HepG2 (cell line): ENCODE measurements at regions not wholly inside any gene's neighbourhood (a gene's known extent, or its start where the extent isn't known, plus 50 kb on each side); places are given as distances from the start of the nearest gene placed in this dataset.

Experiments used
- ATAC-seq: fragments of 200-7000 bp; cut with Tn5 transposase; 3 replicates; pipeline ENCODE4 v1.9.1; 2020; ENCODE audit warnings: mild to moderate bottlenecking, moderate library complexity
- BruUV-seq: library from RNA; stranded (reverse); fragments of 400-500 nt; replicated peaks from 2 replicates; lab custom pipeline; 2021; lab: Mats Ljungman, UMichigan
- CTCF ChIA-PET: fragments of 300-600 bp; formaldehyde crosslinking; extraction: SDS; loops from one replicate; lab custom pipeline; 2021; ENCODE audit warnings: low total read pairs, inconsistent platforms, low intra/inter-chr PET ratio; lab: Yijun Ruan, JAX
- POLR2A ChIA-PET: fragments of 350-600 bp; sonication (Branson Sonifier 250); formaldehyde crosslinking; loops from one replicate; lab custom pipeline; 2020; ENCODE audit warnings: antibody characterized with exemption, inconsistent platforms; lab: Yijun Ruan, JAX
- DNase-seq: peaks from one replicate; pipeline ENCODE4 v3.0.0-alpha.2; 2015; ENCODE audit warnings: low spot score
- FAIRE-seq: peaks from 3 replicates; lab custom pipeline; 2011; peaks lifted over from hg19 to GRCh38; lab: Jason Lieb, UNC
- H2AFZ ChIP-seq: one replicate; pipeline ENCODE4 v1.6.1; 2011; ENCODE audit warnings: low read length, inconsistent platforms
- H3K27ac ChIP-seq: fragments of 300-600 bp; 3 replicates; pipeline ENCODE4 v1.8.0; 2011; ENCODE audit warnings: mixed run types, mild to moderate bottlenecking, mixed read lengths, low read length, inconsistent platforms; ENCODE audit not compliant: insufficient read depth; ENCODE audit errors: extremely low read length
- H3K27me3 ChIP-seq, 2 experiments: fragments of 200-600 bp in 1 of 2; 2 replicates in 1 of 2; 3 replicates in 1 of 2; pipeline versions ENCODE4 v1.6.0 to v1.8.0; 2011; ENCODE audit warnings: low read length in 2 of 2, mild to moderate bottlenecking in 2 of 2, moderate library complexity in 2 of 2, inconsistent platforms in 1 of 2; ENCODE audit not compliant: insufficient read depth in 2 of 2, control insufficient read depth in 1 of 2
- H3K36me3 ChIP-seq, 2 experiments: fragments of 200-600 bp in 1 of 2; replicated peaks in 1 of 2; 2 replicates in 1 of 2; 3 replicates in 1 of 2; pipeline versions ENCODE4 v1.5.1 to v1.8.0; 2011; ENCODE audit warnings: low read length in 2 of 2, inconsistent platforms in 1 of 2; ENCODE audit not compliant: insufficient read depth in 2 of 2, control insufficient read depth in 1 of 2
- H3K4me1 ChIP-seq: 2 replicates; pipeline ENCODE4 v1.5.1; 2012; ENCODE audit warnings: low read length, inconsistent platforms; ENCODE audit not compliant: insufficient read depth
- H3K4me2 ChIP-seq: 2 replicates; pipeline ENCODE4 v1.6.0; 2011; ENCODE audit warnings: low read depth, low read length, inconsistent platforms
- H3K4me3 ChIP-seq, 3 experiments: fragments of 200-600 bp in 1 of 3; sonication (generic), shearing (Covaris generic) in 1 of 3; replicated peaks in 1 of 3; 2 replicates each; pipeline ENCODE4 v1.5.1; 2011 to 2016; ENCODE audit warnings: low read length in 3 of 3, inconsistent platforms in 2 of 3, low read depth in 2 of 3, mild to moderate bottlenecking in 2 of 3, control low read depth in 1 of 3, mixed read lengths in 1 of 3; ENCODE audit not compliant: insufficient read depth in 1 of 3
- H3K79me2 ChIP-seq: one replicate; pipeline ENCODE4 v1.6.1; 2011; ENCODE audit warnings: low read length, inconsistent platforms; ENCODE audit not compliant: insufficient read depth
- H3K9ac ChIP-seq: 2 replicates; pipeline ENCODE4 v1.6.0; 2011; ENCODE audit warnings: mild to moderate bottlenecking, low read depth, low read length, inconsistent platforms; ENCODE audit not compliant: insufficient read depth
- H3K9me3 ChIP-seq: 2 replicates; pipeline ENCODE4 v1.5.1; 2012; ENCODE audit warnings: mild to moderate bottlenecking, low read length
- H4K20me1 ChIP-seq: 2 replicates; pipeline ENCODE4 v1.6.0; 2011; ENCODE audit warnings: inconsistent platforms, mild to moderate bottlenecking, low read length, moderate library complexity; ENCODE audit not compliant: insufficient read depth
- DMAP1 ChIP-seq: IDR thresholded peaks from 2 replicates; pipeline ENCODE4 v1.6.1; 2016
- ESRRA ChIP-seq: sonication (generic); formaldehyde crosslinking; IDR thresholded peaks from 2 replicates; pipeline ENCODE4 v1.5.1; 2020; ENCODE audit warnings: mild to moderate bottlenecking, low read depth, missing genetic modification reagents
- IRF1 ChIP-seq: sonication (generic); formaldehyde crosslinking; IDR thresholded peaks from 2 replicates; pipeline ENCODE4 v1.4.0; 2020; ENCODE audit warnings: low read depth, mild to moderate bottlenecking, missing genetic modification reagents
- NCOA2 ChIP-seq: sonication (generic); formaldehyde crosslinking; IDR thresholded peaks from 2 replicates; pipeline ENCODE4 v1.8.0; 2022; ENCODE audit warnings: inconsistent platforms
- ZFAT ChIP-seq: sonication (generic); formaldehyde crosslinking; conservative IDR thresholded peaks from 2 replicates; pipeline ENCODE4 v1.8.1; 2023; ENCODE audit warnings: missing genetic modification reagents, inconsistent platforms
- WGBS: methylation state at CpG from one replicate; pipeline ENCODE4 v1.1.6; 2017; ENCODE audit warnings: low lambda C conversion rate; 5-methylcytosine and 5-hydroxymethylcytosine counted together
- in situ Hi-C: cut with HindIII; loops from 2 replicates; pipeline ENCODE4 v1.10.0; 2017; ENCODE audit warnings: low pct_unique_long_range_greater_than_20kb; ENCODE audit not compliant: extremely low pct_ligation_motif_present
- intact Hi-C: fragments of 100-400 bp; cut with micrococcal nuclease; formaldehyde crosslinking; loops from one replicate; pipeline ENCODE4 v1.10.0; 2022; ENCODE audit not compliant: unreplicated experiment
- TF ChIP-seq, protein P1 (sequence below): sonication (generic); formaldehyde crosslinking; IDR thresholded peaks from 2 replicates; pipeline ENCODE4 v1.4.0; 2020; ENCODE audit warnings: missing genetic modification reagents
- TF ChIP-seq, protein P2 (sequence below): sonication (generic); formaldehyde crosslinking; IDR thresholded peaks from 2 replicates; pipeline ENCODE4 v1.4.0; 2020; ENCODE audit warnings: missing genetic modification reagents
- TF ChIP-seq, protein P3 (sequence below): fragments of 450-650 bp; IDR thresholded peaks from 2 replicates; pipeline ENCODE4 v1.6.1; 2016

DNA sequence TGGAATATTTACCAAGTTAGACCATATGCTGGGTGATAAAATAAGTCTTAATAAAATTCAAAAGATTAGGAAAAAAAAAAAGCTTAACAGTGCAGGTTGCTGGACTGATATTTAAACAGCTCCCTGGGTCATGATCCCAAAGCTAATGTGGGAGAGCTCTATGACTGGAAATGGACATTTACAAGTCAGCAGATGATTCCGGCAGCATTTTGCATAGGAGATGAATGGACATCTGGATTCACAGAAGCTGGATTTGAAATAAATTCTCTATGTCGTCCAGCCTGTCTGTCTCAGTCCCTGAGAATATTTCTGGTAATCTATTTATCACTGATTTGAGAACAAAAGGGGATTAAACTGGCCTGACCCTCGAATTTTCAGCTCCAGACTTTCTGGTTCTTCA is 52.3 kb upstream of the KLHL25 start (continued):
- TF ChIP-seq, protein P1, sequence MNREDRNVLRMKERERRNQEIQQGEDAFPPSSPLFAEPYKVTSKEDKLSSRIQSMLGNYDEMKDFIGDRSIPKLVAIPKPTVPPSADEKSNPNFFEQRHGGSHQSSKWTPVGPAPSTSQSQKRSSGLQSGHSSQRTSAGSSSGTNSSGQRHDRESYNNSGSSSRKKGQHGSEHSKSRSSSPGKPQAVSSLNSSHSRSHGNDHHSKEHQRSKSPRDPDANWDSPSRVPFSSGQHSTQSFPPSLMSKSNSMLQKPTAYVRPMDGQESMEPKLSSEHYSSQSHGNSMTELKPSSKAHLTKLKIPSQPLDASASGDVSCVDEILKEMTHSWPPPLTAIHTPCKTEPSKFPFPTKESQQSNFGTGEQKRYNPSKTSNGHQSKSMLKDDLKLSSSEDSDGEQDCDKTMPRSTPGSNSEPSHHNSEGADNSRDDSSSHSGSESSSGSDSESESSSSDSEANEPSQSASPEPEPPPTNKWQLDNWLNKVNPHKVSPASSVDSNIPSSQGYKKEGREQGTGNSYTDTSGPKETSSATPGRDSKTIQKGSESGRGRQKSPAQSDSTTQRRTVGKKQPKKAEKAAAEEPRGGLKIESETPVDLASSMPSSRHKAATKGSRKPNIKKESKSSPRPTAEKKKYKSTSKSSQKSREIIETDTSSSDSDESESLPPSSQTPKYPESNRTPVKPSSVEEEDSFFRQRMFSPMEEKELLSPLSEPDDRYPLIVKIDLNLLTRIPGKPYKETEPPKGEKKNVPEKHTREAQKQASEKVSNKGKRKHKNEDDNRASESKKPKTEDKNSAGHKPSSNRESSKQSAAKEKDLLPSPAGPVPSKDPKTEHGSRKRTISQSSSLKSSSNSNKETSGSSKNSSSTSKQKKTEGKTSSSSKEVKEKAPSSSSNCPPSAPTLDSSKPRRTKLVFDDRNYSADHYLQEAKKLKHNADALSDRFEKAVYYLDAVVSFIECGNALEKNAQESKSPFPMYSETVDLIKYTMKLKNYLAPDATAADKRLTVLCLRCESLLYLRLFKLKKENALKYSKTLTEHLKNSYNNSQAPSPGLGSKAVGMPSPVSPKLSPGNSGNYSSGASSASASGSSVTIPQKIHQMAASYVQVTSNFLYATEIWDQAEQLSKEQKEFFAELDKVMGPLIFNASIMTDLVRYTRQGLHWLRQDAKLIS (CRISPR knock-in tag): no peak
- TF ChIP-seq, all 625 proteins: peak for 0

- H3K9me3 ChIP-seq: no peaks in the 10 kb centered on the region
- no peak overlapping the region for H2AFZ ChIP-seq
- in situ Hi-C loops (loop anchor here (25.0 kb wide), 4 partner anchors 238 to 1062 kb away; no protein-coding TSS in a partner anchor), intact Hi-C loops (loop anchor here (5.0 kb wide), 1 partner anchor 772 kb away; no protein-coding TSS in a partner anchor)
- no peak overlapping the region for H3K4me2 ChIP-seq
- H3K27me3 ChIP-seq: peaks cover 0 to 6% of the 10 kb centered on the region in 2 experiments; a peak in 2 of 5 replicates
- H3K9ac ChIP-seq: no peak overlapping the region
- no TSS peak for BruUV-seq
- ChIA-PET POLR2A (no interaction called here), CTCF (no interaction called here)
- no peak overlapping the region for H3K27ac ChIP-seq
- H3K79me2 ChIP-seq: no peaks in the 10 kb centered on the region
- FAIRE-seq (no peak), ATAC-seq (no peak), DNase-seq (no peak)
- no peak overlapping the region for H3K4me3 ChIP-seq
- WGBS: 61% methylated on average over 10 of the region's 11 CpGs
- H3K36me3 ChIP-seq: no peaks in the 10 kb centered on the region
- H4K20me1 ChIP-seq: no peaks in the 10 kb centered on the region
- H3K4me1 ChIP-seq: no peaks in the 10 kb centered on the region
- TF ChIP-seq, protein P2, sequence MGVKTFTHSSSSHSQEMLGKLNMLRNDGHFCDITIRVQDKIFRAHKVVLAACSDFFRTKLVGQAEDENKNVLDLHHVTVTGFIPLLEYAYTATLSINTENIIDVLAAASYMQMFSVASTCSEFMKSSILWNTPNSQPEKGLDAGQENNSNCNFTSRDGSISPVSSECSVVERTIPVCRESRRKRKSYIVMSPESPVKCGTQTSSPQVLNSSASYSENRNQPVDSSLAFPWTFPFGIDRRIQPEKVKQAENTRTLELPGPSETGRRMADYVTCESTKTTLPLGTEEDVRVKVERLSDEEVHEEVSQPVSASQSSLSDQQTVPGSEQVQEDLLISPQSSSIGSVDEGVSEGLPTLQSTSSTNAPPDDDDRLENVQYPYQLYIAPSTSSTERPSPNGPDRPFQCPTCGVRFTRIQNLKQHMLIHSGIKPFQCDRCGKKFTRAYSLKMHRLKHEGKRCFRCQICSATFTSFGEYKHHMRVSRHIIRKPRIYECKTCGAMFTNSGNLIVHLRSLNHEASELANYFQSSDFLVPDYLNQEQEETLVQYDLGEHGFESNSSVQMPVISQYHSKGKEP (CRISPR knock-in tag): no peak
- no peak for TF ChIP-seq ZFAT
- no peak for TF ChIP-seq ESRRA (CRISPR knock-in tag)
- no peak for TF ChIP-seq DMAP1
- TF ChIP-seq, protein P3, sequence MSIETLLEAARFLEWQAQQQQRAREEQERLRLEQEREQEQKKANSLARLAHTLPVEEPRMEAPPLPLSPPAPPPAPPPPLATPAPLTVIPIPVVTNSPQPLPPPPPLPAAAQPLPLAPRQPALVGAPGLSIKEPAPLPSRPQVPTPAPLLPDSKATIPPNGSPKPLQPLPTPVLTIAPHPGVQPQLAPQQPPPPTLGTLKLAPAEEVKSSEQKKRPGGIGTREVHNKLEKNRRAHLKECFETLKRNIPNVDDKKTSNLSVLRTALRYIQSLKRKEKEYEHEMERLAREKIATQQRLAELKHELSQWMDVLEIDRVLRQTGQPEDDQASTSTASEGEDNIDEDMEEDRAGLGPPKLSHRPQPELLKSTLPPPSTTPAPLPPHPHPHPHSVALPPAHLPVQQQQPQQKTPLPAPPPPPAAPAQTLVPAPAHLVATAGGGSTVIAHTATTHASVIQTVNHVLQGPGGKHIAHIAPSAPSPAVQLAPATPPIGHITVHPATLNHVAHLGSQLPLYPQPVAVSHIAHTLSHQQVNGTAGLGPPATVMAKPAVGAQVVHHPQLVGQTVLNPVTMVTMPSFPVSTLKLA: no peak
- TF ChIP-seq IRF1: no peak
- no peak for TF ChIP-seq NCOA2 (CRISPR knock-in tag)
These were observed 55.2 kb upstream of the KLHL25 start for GRCh38 chr15:85849946-85850345.
